B cell (primary cell): ENCODE measurements at regions not wholly inside any gene's neighbourhood (a gene's known extent, or its start where the extent isn't known, plus 50 kb on each side); places are given as distances from the start of the nearest gene placed in this dataset.

Source experiments
- ATAC-seq: fragments of 200-7000 bp; cut with Tn5 transposase; one replicate; pipeline ENCODE4 v1.10.0; 2021; ENCODE audit warnings: low read depth, mild to moderate bottlenecking, moderate number of reproducible peaks, moderate library complexity
- CTCF ChIA-PET: fragments of 350-600 bp; sonication (Branson Sonifier 250); formaldehyde crosslinking; loops from one replicate; lab custom pipeline; 2021; ENCODE audit warnings: antibody characterized with exemption, inconsistent platforms; lab: Charles Lee
- POLR2A ChIA-PET: fragments of 350-600 bp; sonication (Branson Sonifier 250); formaldehyde crosslinking; loops from one replicate; lab custom pipeline; 2021; ENCODE audit warnings: antibody characterized with exemption; lab: Charles Lee
- DNase-seq: peaks from one replicate; pipeline ENCODE4 v3.0.0; 2013
- H2AFZ ChIP-seq: 2 replicates; pipeline ENCODE4 v1.6.1; 2012; ENCODE audit warnings: mild to moderate bottlenecking, low read depth, low read length; ENCODE audit not compliant: insufficient read depth, poor library complexity, severe bottlenecking
- H3K27ac ChIP-seq, 2 donors: 1 replicate in 1 of 2; 2 replicates in 1 of 2; pipeline ENCODE4 v1.5.1; 2012 to 2013; ENCODE audit warnings: low read length in 2 of 2, mild to moderate bottlenecking in 2 of 2, moderate library complexity in 1 of 2
- H3K27me3 ChIP-seq, 4 experiments: fragments of 200-600 bp in 1 of 4; sonication (generic) in 1 of 4; replicated peaks in 1 of 4; 1 replicate in 2 of 4; 2 replicates in 2 of 4; pipeline versions ENCODE4 v1.6.1 to v1.7.0; 2013 to 2016; ENCODE audit warnings: low read length in 3 of 4, mild to moderate bottlenecking in 2 of 4, mixed read lengths in 1 of 4, moderate library complexity in 1 of 4; ENCODE audit not compliant: insufficient read depth in 4 of 4, control insufficient read depth in 3 of 4; ENCODE audit errors: control extremely low read depth in 1 of 4
- H3K36me3 ChIP-seq, 2 experiments: replicated peaks in 1 of 2; 1 replicate in 1 of 2; 2 replicates in 1 of 2; pipeline versions ENCODE4 v1.6.1 to v1.7.1; 2013; ENCODE audit warnings: low read length in 1 of 2; ENCODE audit not compliant: insufficient read depth in 2 of 2, control insufficient read depth in 1 of 2; ENCODE audit errors: control extremely low read depth in 1 of 2, extremely low read depth in 1 of 2
- H3K4me1 ChIP-seq, 2 donors: fragments of 200-600 bp in 1 of 2; sonication (generic) in 1 of 2; 1 replicate in 1 of 2; 2 replicates in 1 of 2; pipeline versions ENCODE4 v1.5.1 to v1.6.1; 2013 to 2017; ENCODE audit warnings: low read length in 2 of 2; ENCODE audit not compliant: control insufficient read depth in 2 of 2, insufficient read depth in 2 of 2
- H3K4me2 ChIP-seq: replicated peaks from 2 replicates; pipeline ENCODE3; 2012; ENCODE audit warnings: mild to moderate bottlenecking, low read depth, low read length; ENCODE audit not compliant: poor library complexity, severe bottlenecking
- H3K4me3 ChIP-seq, 5 experiments: fragments of 200-600 bp in 1 of 5; sonication (generic) in 1 of 5; 1 replicate in 3 of 5; 2 replicates in 2 of 5; pipeline versions ENCODE4 v1.5.1 to v1.7.0; 2011 to 2016; ENCODE audit warnings: low read length in 4 of 5, mild to moderate bottlenecking in 4 of 5, low read depth in 2 of 5, control low read depth in 1 of 5, moderate library complexity in 1 of 5; ENCODE audit not compliant: insufficient read depth in 1 of 5; ENCODE audit errors: control extremely low read depth in 1 of 5, extremely low read depth in 1 of 5
- H3K79me2 ChIP-seq: fragments of 200-600 bp; sonication (generic); one replicate; pipeline ENCODE4 v1.6.0; 2016; ENCODE audit warnings: low read length; ENCODE audit not compliant: control insufficient read depth, insufficient read depth
- H3K9ac ChIP-seq: fragments of 200-600 bp; sonication (generic); 2 replicates; pipeline ENCODE4 v1.6.1; 2017; ENCODE audit warnings: mild to moderate bottlenecking, low read length, moderate library complexity
- H3K9me3 ChIP-seq, 3 donors: one replicate each; pipeline versions ENCODE4 v1.6.1 to v1.7.1; 2013; ENCODE audit warnings: low read length in 2 of 3; ENCODE audit not compliant: control insufficient read depth in 2 of 3, insufficient read depth in 1 of 3; ENCODE audit errors: control extremely low read depth in 1 of 3
- H4K20me1 ChIP-seq: 2 replicates; pipeline ENCODE4 v1.6.0; 2012; ENCODE audit warnings: mild to moderate bottlenecking, low read length; ENCODE audit not compliant: insufficient read depth, control insufficient read depth, poor library complexity, severe bottlenecking
- H3K27ac Mint-ChIP-seq: one replicate; pipeline ENCODE4 v1.8.0; 2021; ENCODE audit warnings: mixed read lengths
- H3K27me3 Mint-ChIP-seq: one replicate; pipeline ENCODE4 v1.8.0; 2021; ENCODE audit warnings: mixed read lengths
- H3K4me1 Mint-ChIP-seq: one replicate; pipeline ENCODE4 v1.8.0; 2021; ENCODE audit warnings: mixed read lengths
- H3K4me3 Mint-ChIP-seq: one replicate; pipeline ENCODE4 v1.8.0; 2021; ENCODE audit warnings: mixed read lengths
- H3K9me3 Mint-ChIP-seq: one replicate; pipeline ENCODE4 v1.8.0; 2022; ENCODE audit warnings: mixed read lengths; ENCODE audit not compliant: insufficient read depth
- CTCF ChIP-seq: fragments of 200-600 bp; IDR thresholded peaks from one replicate; pipeline ENCODE4 v1.8.0; 2022; ENCODE audit warnings: antibody characterized with exemption, mild to moderate bottlenecking
- EZH2 ChIP-seq: IDR thresholded peaks from 2 replicates; pipeline ENCODE4 v1.6.1; 2012; ENCODE audit warnings: borderline replicate concordance, low read depth, mild to moderate bottlenecking, moderate library complexity, low read length; ENCODE audit not compliant: insufficient read depth, poor library complexity, severe bottlenecking
- WGBS: methylation state at CpG from one replicate; pipeline ENCODE4 v1.1.5; 2013; ENCODE audit warnings: missing lambda C conversion rate; ENCODE audit not compliant: insufficient coverage; 5-methylcytosine and 5-hydroxymethylcytosine counted together
- intact Hi-C: fragments of 100-400 bp; cut with micrococcal nuclease; formaldehyde crosslinking; loops from one replicate; pipeline ENCODE4 v1.10.0; 2022

- TF ChIP-seq EZH2, result no peak
- TF ChIP-seq CTCF, result no peak
- H3K9ac ChIP-seq, result no peak overlapping the region
- POLR2A ChIA-PET, result no interaction called here
- H3K9me3 ChIP-seq, result peaks cover 0 to 4% (median 0%) of the 10 kb centered on the region in 3 donors
- intact Hi-C loops, result no loop called here
- no peaks in the 10 kb centered on the region for H3K4me1 ChIP-seq
- WGBS, result 83% methylated on average over 1 of the region's 8 CpGs
- H3K9me3 Mint-ChIP-seq, result no peaks in the 10 kb centered on the region
- no peaks in the 10 kb centered on the region for H3K27me3 ChIP-seq
- no peak overlapping the region for H3K27ac Mint-ChIP-seq
- H3K79me2 ChIP-seq, result no peaks in the 10 kb centered on the region
- H3K4me3 Mint-ChIP-seq, result no peak overlapping the region
- H3K36me3 ChIP-seq, result no peaks in the 10 kb centered on the region
- no peak overlapping the region for H3K4me2 ChIP-seq
- DNase-seq (no peak), ATAC-seq (no peak)
- no peaks in the 10 kb centered on the region for H4K20me1 ChIP-seq
- H3K4me3 ChIP-seq, result no peak overlapping the region
- H3K27me3 Mint-ChIP-seq, result no peaks in the 10 kb centered on the region
- no peak overlapping the region for H2AFZ ChIP-seq
- no peaks in the 10 kb centered on the region for H3K4me1 Mint-ChIP-seq
- no peak overlapping the region for H3K27ac ChIP-seq
- CTCF ChIA-PET, result no interaction called here
Observed at GRCh38 chr16:76796416-76796815, 394.6 kb upstream of the MON1B start.

GRCh38 chr16:76796978-76797377, 394.0 kb upstream of the MON1B start:
- no peaks in the 10 kb centered on the region for H3K4me1 ChIP-seq
- H2AFZ ChIP-seq, result no peak overlapping the region
- peaks cover 0 to 4% (median 0%) of the 10 kb centered on the region in 3 donors for H3K9me3 ChIP-seq
- Mint-ChIP-seq H3K9me3 (peaks cover 2% of the 10 kb centered on the region), H3K27ac (no peak overlapping the region), H3K4me1 (no peaks in the 10 kb centered on the region), H3K4me3 (no peak overlapping the region), H3K27me3 (no peaks in the 10 kb centered on the region)
- no CpG with 5 or more reads among the region's 1 CpG for WGBS
- ChIA-PET CTCF (no interaction called here), POLR2A (no interaction called here)
- no peak overlapping the region for H3K27ac ChIP-seq
- ATAC-seq (no peak), DNase-seq (no peak)
- H3K27me3 ChIP-seq, result no peaks in the 10 kb centered on the region
- no peak overlapping the region for H3K9ac ChIP-seq
- H3K36me3 ChIP-seq, result no peaks in the 10 kb centered on the region
- H4K20me1 ChIP-seq, result no peaks in the 10 kb centered on the region
- no peak overlapping the region for H3K4me3 ChIP-seq
- intact Hi-C loops, result no loop called here
- H3K79me2 ChIP-seq, result no peaks in the 10 kb centered on the region
- no peak overlapping the region for H3K4me2 ChIP-seq
- no peak for TF ChIP-seq EZH2
- no peak for TF ChIP-seq CTCF
